AG04450 (cell line): ENCODE measurements at regions not wholly inside any gene's neighbourhood (a gene's known extent, or its start where the extent isn't known, plus 50 kb on each side); places are given as distances from the start of the nearest gene placed in this dataset.
"Not testable (repeated sequence)": the region's sequence is repeated elsewhere in the genome, so short reads cannot be mapped to it uniquely, and the experiment has no call there.

Source experiments
- CTCF ChIA-PET: fragments of 300-600, 350-600 bp; formaldehyde crosslinking; extraction: SDS; loops from one replicate; lab custom pipeline; 2022; ENCODE audit warnings: antibody characterized with exemption, inconsistent platforms; lab: Charles Lee
- POLR2A ChIA-PET: fragments of 350-600 bp; formaldehyde crosslinking; extraction: SDS; loops from one replicate; lab custom pipeline; 2021; ENCODE audit warnings: antibody characterized with exemption, inconsistent platforms; lab: Yijun Ruan, JAX
- DNase-seq: peaks from one replicate; pipeline ENCODE4 v3.0.0-alpha.2; 2011; ENCODE audit warnings: low read depth, low spot score
- H3K27ac ChIP-seq: one replicate; pipeline ENCODE4 v1.5.1; 2012; ENCODE audit warnings: low read depth, low read length, control low read depth
- H3K27me3 ChIP-seq: one replicate; pipeline ENCODE4 v1.6.0; 2012; ENCODE audit warnings: low read length; ENCODE audit not compliant: control insufficient read depth, insufficient read depth
- H3K4me3 ChIP-seq: 2 replicates; pipeline ENCODE4 v1.5.1; 2011; ENCODE audit warnings: mild to moderate bottlenecking, low read depth, low read length, control low read depth
- H3K9me3 ChIP-seq: 2 replicates; pipeline ENCODE4 v1.5.1; 2012; ENCODE audit warnings: low read length; ENCODE audit not compliant: control insufficient read depth, insufficient read depth
- TF ChIP-seq, protein P1 (sequence below): IDR thresholded peaks from 2 replicates; pipeline ENCODE4 v1.5.1; 2011; ENCODE audit warnings: low read depth, low read length, control low read depth, inconsistent platforms

DNA sequence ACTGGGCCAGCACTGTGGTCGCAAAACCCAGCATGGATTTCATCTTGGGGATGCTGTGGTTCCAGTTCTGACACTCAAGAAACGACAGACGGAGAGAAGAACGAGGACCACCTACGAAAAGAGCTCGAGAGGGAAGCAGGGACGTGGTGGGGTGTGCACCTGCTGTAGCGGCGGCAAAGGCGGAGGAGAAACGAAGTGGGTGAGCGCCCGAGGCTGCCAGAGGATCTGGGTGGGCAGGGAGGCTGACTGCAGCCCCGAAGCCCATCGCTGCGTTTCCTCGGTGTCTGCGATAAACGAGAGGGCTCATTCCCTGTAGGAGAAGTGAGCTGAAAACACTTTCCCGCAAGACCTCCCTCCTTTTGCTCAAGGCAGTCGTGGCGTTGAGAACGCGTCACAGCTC is 246.1 kb downstream of the OR4C45 start:
- ChIA-PET POLR2A (no interaction called here), CTCF (no interaction called here)
- Histone ChIP-seq H3K4me3 (no peak overlapping the region), H3K27me3 (no peaks in the 10 kb centered on the region), H3K27ac (no peak overlapping the region), H3K9me3 (peaks cover 27% of the 10 kb centered on the region)
- DNase-seq, result no peak
- TF ChIP-seq, protein P1, sequence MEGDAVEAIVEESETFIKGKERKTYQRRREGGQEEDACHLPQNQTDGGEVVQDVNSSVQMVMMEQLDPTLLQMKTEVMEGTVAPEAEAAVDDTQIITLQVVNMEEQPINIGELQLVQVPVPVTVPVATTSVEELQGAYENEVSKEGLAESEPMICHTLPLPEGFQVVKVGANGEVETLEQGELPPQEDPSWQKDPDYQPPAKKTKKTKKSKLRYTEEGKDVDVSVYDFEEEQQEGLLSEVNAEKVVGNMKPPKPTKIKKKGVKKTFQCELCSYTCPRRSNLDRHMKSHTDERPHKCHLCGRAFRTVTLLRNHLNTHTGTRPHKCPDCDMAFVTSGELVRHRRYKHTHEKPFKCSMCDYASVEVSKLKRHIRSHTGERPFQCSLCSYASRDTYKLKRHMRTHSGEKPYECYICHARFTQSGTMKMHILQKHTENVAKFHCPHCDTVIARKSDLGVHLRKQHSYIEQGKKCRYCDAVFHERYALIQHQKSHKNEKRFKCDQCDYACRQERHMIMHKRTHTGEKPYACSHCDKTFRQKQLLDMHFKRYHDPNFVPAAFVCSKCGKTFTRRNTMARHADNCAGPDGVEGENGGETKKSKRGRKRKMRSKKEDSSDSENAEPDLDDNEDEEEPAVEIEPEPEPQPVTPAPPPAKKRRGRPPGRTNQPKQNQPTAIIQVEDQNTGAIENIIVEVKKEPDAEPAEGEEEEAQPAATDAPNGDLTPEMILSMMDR, result no peak

DNA sequence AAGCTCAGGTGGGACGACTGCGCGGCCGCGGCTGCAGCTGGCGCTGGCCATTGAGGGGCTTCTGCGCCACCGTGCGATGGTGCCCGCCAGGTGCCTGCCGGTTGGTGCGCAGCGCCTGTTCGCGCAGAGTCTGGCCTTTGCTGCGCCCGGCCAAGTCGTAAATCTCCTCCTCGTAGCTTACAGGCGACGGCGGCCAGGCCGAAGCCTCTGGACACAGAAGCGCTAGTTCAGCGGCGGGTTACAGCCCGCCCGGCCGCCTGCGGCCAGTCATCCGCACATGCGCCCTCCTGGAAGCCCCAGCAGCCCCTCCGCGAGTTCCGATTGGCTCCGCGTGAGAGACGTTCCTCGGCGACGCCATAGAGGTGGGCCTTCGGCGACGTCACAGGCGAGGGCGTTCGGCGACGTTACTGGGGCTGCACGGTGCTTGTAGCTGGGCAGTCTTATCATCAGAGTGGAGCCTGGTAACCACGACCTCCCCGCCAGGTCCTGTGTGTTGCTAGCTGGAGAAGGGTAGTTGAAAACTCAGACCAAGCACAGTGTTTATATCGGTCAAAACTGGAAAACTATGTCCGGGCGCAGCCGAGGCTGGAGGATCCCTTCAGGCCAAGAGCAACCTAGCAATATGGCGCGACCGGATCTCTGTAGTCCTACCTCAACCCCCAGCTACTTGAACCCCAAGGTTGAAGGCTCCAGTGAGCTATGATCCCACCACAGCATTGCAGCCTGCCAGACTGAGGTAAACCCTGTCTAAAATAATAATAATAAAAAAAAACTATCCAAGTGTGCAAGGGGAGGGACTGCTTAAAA is 265.7 kb downstream of the OR4C45 start:
- Histone ChIP-seq H3K27me3 (no peaks in the 10 kb centered on the region), H3K27ac (no peak overlapping the region), H3K9me3 (peaks cover 46% of the 10 kb centered on the region), H3K4me3 (peak overlapping the region; percentile 38; the same call in 1 of the 2 replicates)
- ChIA-PET CTCF (no interaction called here), POLR2A (no interaction called here)
- TF ChIP-seq, protein P1, result no peak
- no peak for DNase-seq

DNA sequence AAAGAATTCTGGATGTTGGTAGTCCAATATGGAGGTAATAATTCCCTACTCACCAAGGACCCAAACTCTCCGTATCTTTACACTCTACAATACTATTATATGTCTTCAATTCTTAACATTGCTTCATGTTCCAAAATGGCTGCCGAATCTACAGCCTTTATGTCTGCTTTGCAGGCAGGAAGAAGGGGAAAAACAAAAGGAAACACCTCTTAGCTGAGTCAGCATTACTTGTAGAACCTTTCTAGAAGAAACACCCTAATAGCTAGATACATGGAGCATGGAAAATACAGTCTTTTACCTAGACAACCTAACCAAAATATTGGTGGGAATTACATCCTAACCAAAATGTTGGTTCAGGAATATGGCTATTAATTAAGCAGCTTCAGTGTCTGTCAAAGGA is 298.0 kb downstream of the OR4C45 start:
- DNase-seq, H3K4me3 ChIP-seq, H3K27ac ChIP-seq, H3K27me3 ChIP-seq, POLR2A ChIA-PET, CTCF ChIA-PET: not testable (repeated sequence)
- H3K9me3 ChIP-seq, result peaks cover 14% of the 10 kb centered on the region

DNA sequence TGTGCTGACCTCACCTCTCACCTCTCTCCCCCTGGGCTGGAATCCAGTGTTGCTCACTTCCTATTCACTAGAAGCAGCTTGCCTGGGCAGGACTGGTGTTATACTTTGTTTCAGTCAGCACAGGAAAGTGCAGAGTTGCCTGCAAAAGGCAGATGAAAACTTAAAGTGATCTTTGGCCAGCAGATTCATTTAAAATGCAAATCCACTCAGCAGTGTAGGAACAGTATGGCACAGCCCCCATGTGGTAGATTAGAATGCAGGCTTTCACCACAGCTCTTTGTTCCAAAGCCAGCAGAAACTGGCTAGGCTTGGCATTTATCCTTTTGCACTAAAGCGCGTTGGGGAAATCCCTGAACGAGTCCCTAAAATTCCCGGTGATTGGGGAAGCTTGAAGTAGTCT is 301.2 kb downstream of the OR4C45 start:
- Histone ChIP-seq H3K27me3 (no peaks in the 10 kb centered on the region), H3K9me3 (peaks cover 14% of the 10 kb centered on the region), H3K27ac (no peak overlapping the region), H3K4me3 (no peak overlapping the region)
- DNase-seq, result no peak
- CTCF ChIA-PET, result no interaction called here
- TF ChIP-seq, protein P1, result no peak
- POLR2A ChIA-PET, result no interaction called here

DNA sequence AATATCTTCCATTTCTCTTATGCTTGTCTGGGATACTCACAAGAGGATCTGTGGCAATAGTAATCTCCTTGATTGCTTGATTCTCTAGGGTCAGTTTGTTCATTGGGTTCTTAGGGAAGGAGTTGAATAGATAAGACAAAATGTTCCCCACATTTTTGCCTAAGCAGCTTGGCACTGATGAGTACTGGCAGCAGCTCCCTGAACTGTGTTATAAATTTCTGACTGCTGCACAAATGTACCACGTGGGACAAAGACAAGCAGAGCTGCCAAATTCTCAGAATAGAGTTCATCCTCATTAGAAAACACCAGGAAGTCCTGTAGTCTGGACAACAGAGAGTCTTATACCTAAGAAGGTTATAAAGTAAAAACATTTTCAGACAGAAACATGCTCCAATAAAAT is 304.8 kb downstream of the OR4C45 start:
- CTCF ChIA-PET, POLR2A ChIA-PET, DNase-seq: not testable (repeated sequence)

DNA sequence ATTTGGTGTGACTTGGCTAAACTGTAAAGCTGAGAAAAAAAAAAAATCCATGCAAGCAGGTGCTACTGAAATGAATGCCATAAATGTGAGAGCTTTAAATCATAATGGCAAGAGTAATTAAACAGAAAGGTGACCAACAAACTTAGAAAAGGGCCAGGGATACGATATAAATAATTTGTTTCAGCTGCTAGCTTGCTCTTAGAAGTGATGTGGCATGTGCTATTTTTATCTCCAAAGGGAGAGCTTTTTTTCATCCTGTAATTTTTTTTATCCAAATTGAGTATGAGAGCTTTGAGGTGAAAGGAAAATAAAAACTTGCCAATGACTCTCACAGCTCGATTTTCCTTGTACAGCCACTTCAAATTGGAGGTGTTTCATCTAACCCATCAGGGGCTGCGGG is 315.3 kb downstream of the OR4C45 start:
- CTCF ChIA-PET, H3K9me3 ChIP-seq, H3K27ac ChIP-seq, DNase-seq, H3K4me3 ChIP-seq, H3K27me3 ChIP-seq, POLR2A ChIA-PET: not testable (repeated sequence)

More for the DNA sequence above, 304.8 kb downstream of the OR4C45 start:
- H3K27me3 ChIP-seq, H3K9me3 ChIP-seq, H3K4me3 ChIP-seq, H3K27ac ChIP-seq: not testable (repeated sequence)
